ENCODE measurements at regions not wholly inside any gene's neighbourhood (a gene's known extent, or its start where the extent isn't known, plus 50 kb on each side); places are given as distances from the start of the nearest gene placed in this dataset.

- TF ChIP-seq CTCF (IDR thresholded peaks at IDR 0.05): no peak
- TF ChIP-seq POLR2A (IDR thresholded peaks at IDR 0.05): no peak
- TF ChIP-seq POLR2AphosphoS5 (IDR thresholded peaks at IDR 0.05): no peak
- TF ChIP-seq EP300 (IDR thresholded peaks at IDR 0.05): no peak
These were observed 86.5 kb downstream of the SPCS3 start for GRCh38 chr4:176406297-176406696.
